Memory B cell (primary cell): ENCODE measurements at regions not wholly inside any gene's neighbourhood (a gene's known extent, or its start where the extent isn't known, plus 50 kb on each side); places are given as distances from the start of the nearest gene placed in this dataset.

ENCODE experiments used
- ATAC-seq: fragments of 150-1000 bp; cut with Tn5 transposase; 2 replicates; pipeline ENCODE4 v1.10.0; 2021; ENCODE audit warnings: low read depth, mild to moderate bottlenecking, moderate library complexity
- DNase-seq, 2 donors: peaks; one replicate each; pipeline ENCODE4 v3.0.0; 2022; ENCODE audit warnings: low spot score in 2 of 2
- H3K27ac Mint-ChIP-seq: one replicate; pipeline ENCODE4 v1.8.0; 2022; ENCODE audit warnings: mild to moderate bottlenecking, moderate library complexity, mixed read lengths
- H3K27me3 Mint-ChIP-seq: one replicate; pipeline ENCODE4 v1.8.0; 2022; ENCODE audit warnings: mixed read lengths
- H3K36me3 Mint-ChIP-seq: one replicate; pipeline ENCODE4 v1.8.0; 2022; ENCODE audit warnings: mild to moderate bottlenecking, mixed read lengths
- H3K4me1 Mint-ChIP-seq: one replicate; pipeline ENCODE4 v1.8.0; 2022; ENCODE audit warnings: mixed read lengths
- H3K4me3 Mint-ChIP-seq: one replicate; pipeline ENCODE4 v1.8.0; 2022; ENCODE audit warnings: mild to moderate bottlenecking, moderate library complexity, mixed read lengths
- H3K9me3 Mint-ChIP-seq: one replicate; pipeline ENCODE4 v1.8.0; 2022; ENCODE audit warnings: mixed read lengths

GRCh38 chr20:33908336-33908735 is 85.4 kb upstream of the RALY start:
- H3K27me3 Mint-ChIP-seq = peaks cover 6% of the 10 kb centered on the region
- H3K4me3 Mint-ChIP-seq = no peak overlapping the region
- DNase-seq (no peak), ATAC-seq (no peak)
- H3K4me1 Mint-ChIP-seq = no peaks in the 10 kb centered on the region
- no peaks in the 10 kb centered on the region for H3K9me3 Mint-ChIP-seq
- H3K27ac Mint-ChIP-seq = no peak overlapping the region
- no peaks in the 10 kb centered on the region for H3K36me3 Mint-ChIP-seq

- H3K9me3 Mint-ChIP-seq = no peaks in the 10 kb centered on the region
Observed at GRCh38 chr20:33908868-33909267, 84.8 kb upstream of the RALY start.

DNA sequence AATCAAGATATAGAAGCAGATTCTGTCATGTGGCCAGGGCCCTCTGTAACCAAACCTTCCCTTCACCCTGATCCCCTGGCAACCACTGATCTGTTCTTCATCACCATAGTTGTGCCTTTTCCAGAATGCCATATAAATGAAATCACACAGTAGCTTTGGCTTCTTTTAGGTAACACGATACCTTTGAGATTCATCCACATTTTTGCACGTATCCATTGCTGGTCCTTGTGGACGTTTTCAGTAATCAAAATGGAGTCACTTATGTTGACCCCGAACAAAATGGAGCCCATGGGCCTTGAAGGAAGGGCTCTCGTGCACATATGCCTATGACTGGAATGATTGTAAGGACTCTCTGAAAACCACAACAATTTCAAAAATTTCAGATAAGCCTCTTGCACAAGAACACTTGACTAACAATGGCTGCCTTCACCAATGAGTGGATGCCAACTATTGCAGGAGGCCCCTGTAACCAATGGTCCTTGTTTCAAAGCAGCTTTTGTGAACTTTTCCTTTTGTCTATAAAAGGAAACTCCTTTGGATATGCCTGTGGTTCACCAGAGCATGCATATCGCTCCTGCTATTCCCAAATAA is 84.3 kb upstream of the RALY start:
- Mint-ChIP-seq H3K9me3 (no peaks in the 10 kb centered on the region), H3K27ac (no peak overlapping the region), H3K36me3 (no peaks in the 10 kb centered on the region), H3K27me3 (peaks cover 8% of the 10 kb centered on the region), H3K4me3 (no peak overlapping the region), H3K4me1 (no peaks in the 10 kb centered on the region)
- DNase-seq (no peak), ATAC-seq (no peak)

More at GRCh38 chr20:33908868-33909267, 84.8 kb upstream of the RALY start:
- ATAC-seq = no peak
- H3K4me3 Mint-ChIP-seq = no peak overlapping the region
- peaks cover 8% of the 10 kb centered on the region for H3K27me3 Mint-ChIP-seq
- DNase-seq = no peak
- no peaks in the 10 kb centered on the region for H3K36me3 Mint-ChIP-seq
- H3K27ac Mint-ChIP-seq = no peak overlapping the region
- no peaks in the 10 kb centered on the region for H3K4me1 Mint-ChIP-seq

DNA sequence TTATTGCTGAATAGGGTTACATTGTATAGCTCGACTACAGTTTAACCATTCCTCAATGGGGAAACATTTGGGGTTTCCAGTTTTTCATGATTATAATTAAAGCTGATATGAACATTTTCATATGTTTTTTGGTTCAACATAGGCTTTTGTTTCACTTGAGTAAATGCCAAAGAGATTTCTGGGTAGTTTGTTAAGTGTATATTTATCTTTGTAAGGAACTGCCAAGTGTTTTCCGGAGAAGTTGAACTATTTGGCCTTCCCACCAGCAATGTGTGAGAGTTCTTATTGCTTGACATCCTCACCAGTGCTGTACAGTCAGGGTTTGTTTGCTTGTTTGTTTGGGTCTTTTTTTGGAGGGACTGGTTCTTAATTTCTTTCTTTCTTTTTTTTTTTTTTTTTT is 83.7 kb upstream of the RALY start:
- peaks cover 8% of the 10 kb centered on the region for H3K27me3 Mint-ChIP-seq
- no peak overlapping the region for H3K27ac Mint-ChIP-seq
- H3K4me1 Mint-ChIP-seq = no peaks in the 10 kb centered on the region
- no peak overlapping the region for H3K4me3 Mint-ChIP-seq
- no peak for DNase-seq
- H3K9me3 Mint-ChIP-seq = no peaks in the 10 kb centered on the region
- no peak for ATAC-seq
- no peaks in the 10 kb centered on the region for H3K36me3 Mint-ChIP-seq

DNA sequence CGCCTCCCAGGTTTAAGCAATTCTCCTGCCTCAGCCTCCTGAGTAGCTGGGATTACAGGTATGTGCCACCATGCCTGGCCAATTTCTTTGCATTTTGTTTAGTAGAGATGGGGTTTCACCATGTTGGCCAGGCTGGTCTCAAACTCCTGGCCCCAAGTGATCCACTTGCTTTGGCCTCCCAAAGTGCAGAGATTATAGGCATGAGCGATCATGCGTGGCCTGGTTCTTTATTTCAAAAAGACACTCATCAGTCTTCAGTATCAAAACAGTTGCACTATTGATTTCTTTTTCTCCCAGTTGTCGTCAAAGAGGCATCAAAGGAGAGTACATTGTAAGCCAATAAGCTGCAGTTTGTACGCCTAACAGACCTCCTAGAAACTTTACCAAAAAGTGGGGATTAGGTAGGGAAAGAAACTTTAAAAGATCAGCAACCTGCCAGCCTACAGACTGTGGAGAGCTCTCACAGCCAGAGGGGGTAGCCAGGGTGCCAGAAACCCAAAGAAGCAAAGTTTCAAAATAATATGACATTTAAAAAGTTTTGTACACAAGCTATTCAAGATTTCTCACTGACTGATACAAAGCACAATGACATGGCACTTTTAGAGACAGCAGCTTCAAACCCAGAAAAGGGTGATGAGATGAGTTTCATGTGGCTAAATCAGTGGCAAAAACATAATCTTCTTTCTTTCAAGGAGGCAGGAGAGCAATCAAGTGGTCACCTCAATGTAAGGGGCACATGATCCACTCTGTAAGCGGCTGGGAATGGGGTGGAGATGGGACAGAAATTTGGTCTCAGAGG is 83.0 kb upstream of the RALY start:
- ATAC-seq (no peak), DNase-seq (no peak)
- Mint-ChIP-seq H3K36me3 (no peaks in the 10 kb centered on the region), H3K4me3 (no peak overlapping the region), H3K27me3 (peaks cover 8% of the 10 kb centered on the region), H3K4me1 (peaks cover 2% of the 10 kb centered on the region), H3K9me3 (no peaks in the 10 kb centered on the region), H3K27ac (no peak overlapping the region)

GRCh38 chr20:33914919-33915318 is 78.8 kb upstream of the RALY start:
- H3K9me3 Mint-ChIP-seq = no peaks in the 10 kb centered on the region
- H3K27ac Mint-ChIP-seq = no peak overlapping the region
- DNase-seq (no peak), ATAC-seq (no peak)
- peaks cover 12% of the 10 kb centered on the region for H3K4me1 Mint-ChIP-seq
- peaks cover 6% of the 10 kb centered on the region for H3K27me3 Mint-ChIP-seq
- no peaks in the 10 kb centered on the region for H3K36me3 Mint-ChIP-seq
- H3K4me3 Mint-ChIP-seq = no peak overlapping the region

DNA sequence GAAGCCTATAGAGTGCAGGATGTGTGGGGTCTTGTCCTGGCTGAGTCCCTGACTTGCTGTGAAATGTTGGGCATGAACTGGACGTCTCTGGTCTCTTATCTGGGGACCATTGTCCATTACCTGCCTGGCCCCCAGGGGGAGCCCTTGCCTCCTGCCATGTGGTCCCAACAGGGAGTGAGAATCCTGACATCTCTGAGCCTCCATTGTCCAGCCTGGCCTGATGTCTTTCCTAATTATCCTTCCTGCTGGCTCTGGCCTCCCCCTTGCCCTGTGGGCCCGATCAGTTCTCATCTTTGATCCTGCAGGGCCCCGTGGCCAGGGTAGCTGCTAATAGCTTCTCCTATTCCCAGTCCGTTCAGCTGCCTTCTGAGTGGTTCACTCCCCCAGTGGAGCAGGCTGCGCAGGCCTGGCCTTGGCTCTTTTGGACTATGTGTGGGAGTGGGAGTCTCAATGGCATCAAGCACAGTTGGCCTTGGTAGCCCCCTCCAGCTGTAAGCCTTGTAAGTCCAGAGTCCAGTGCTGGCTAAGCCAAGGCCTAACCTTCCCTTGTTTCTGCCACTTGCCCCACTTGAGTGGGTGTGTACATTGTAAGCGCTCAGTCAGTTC is 77.9 kb upstream of the RALY start:
- Mint-ChIP-seq H3K4me3 (no peak overlapping the region), H3K9me3 (no peaks in the 10 kb centered on the region), H3K27ac (no peak overlapping the region), H3K36me3 (no peaks in the 10 kb centered on the region), H3K4me1 (peaks cover 14% of the 10 kb centered on the region), H3K27me3 (peaks cover 6% of the 10 kb centered on the region)
- ATAC-seq = peak; percentile 50
- peak; percentile 21 to 44 for DNase-seq

DNA sequence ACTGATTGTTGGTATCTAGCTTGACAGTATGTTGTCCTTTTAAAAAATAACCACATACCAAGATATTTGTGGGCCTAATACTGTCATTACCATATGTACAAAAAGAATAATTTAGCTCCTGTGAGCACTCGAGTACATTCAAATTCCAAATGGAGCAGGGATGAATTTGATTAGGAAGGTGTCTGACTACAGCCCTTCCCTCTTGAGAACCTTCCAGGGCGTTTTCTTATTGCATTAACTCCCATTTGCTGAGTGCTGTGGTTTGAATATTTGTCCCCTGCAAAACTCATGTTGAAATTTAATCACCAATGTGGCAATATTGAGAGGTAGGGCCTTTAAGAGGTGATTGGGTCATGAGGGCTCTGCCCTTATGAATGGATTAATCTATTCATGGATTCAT is 76.9 kb upstream of the RALY start:
- Mint-ChIP-seq H3K4me1 (peaks cover 14% of the 10 kb centered on the region), H3K27ac (no peak overlapping the region), H3K27me3 (peaks cover 6% of the 10 kb centered on the region), H3K36me3 (no peaks in the 10 kb centered on the region), H3K4me3 (no peak overlapping the region), H3K9me3 (no peaks in the 10 kb centered on the region)
- DNase-seq = no peak
- ATAC-seq = no peak

- no peak overlapping the region for H3K4me3 Mint-ChIP-seq
- H3K9me3 Mint-ChIP-seq = no peaks in the 10 kb centered on the region
- H3K27me3 Mint-ChIP-seq = peaks cover 5% of the 10 kb centered on the region
- H3K4me1 Mint-ChIP-seq = peaks cover 14% of the 10 kb centered on the region
- no peaks in the 10 kb centered on the region for H3K36me3 Mint-ChIP-seq
- DNase-seq (no peak), ATAC-seq (peak; percentile 43)
- no peak overlapping the region for H3K27ac Mint-ChIP-seq
Observed at GRCh38 chr20:33917831-33918525, 75.7 kb upstream of the RALY start.

- H3K27me3 Mint-ChIP-seq = peaks cover 3% of the 10 kb centered on the region
- ATAC-seq = no peak
- no peaks in the 10 kb centered on the region for H3K9me3 Mint-ChIP-seq
- H3K4me3 Mint-ChIP-seq = no peak overlapping the region
- H3K27ac Mint-ChIP-seq = no peak overlapping the region
- H3K36me3 Mint-ChIP-seq = no peaks in the 10 kb centered on the region
- no peak for DNase-seq
- peaks cover 14% of the 10 kb centered on the region for H3K4me1 Mint-ChIP-seq
Observed at GRCh38 chr20:33918662-33919061, 75.0 kb upstream of the RALY start.

GRCh38 chr20:33919653-33920052 is 74.1 kb upstream of the RALY start:
- Mint-ChIP-seq H3K27ac (no peak overlapping the region), H3K27me3 (peaks cover 5% of the 10 kb centered on the region), H3K4me1 (peaks cover 14% of the 10 kb centered on the region), H3K4me3 (no peak overlapping the region), H3K9me3 (no peaks in the 10 kb centered on the region), H3K36me3 (no peaks in the 10 kb centered on the region)
- no peak for DNase-seq
- ATAC-seq = peak; percentile 69

GRCh38 chr20:33922224-33922623 is 71.5 kb upstream of the RALY start:
- Mint-ChIP-seq H3K4me3 (no peak overlapping the region), H3K27ac (no peak overlapping the region), H3K27me3 (peaks cover 6% of the 10 kb centered on the region), H3K4me1 (peaks cover 12% of the 10 kb centered on the region), H3K36me3 (no peaks in the 10 kb centered on the region), H3K9me3 (no peaks in the 10 kb centered on the region)
- no peak for ATAC-seq
- DNase-seq = no peak

DNA sequence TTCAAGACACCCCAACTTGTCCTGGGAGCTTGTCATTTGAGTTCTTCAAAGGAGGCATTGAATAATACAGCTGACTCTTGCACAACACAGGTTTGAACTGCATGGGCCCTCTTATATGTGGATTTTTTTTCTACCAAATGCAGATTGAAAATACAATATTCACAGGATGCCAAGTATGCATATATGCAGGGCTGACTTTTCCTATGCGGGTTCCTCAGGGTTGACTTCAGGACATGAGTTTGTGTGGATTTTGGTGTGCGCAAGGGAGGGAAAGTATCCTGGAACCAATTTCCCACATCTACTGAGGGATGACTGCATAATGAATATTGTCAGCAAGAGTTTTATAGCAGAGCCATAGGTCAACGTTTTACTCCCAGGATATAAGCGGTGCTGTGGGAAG is 70.0 kb upstream of the RALY start:
- Mint-ChIP-seq H3K4me3 (no peak overlapping the region), H3K27me3 (peaks cover 6% of the 10 kb centered on the region), H3K27ac (no peak overlapping the region), H3K36me3 (no peaks in the 10 kb centered on the region), H3K4me1 (peaks cover 5% of the 10 kb centered on the region), H3K9me3 (no peaks in the 10 kb centered on the region)
- no peak for DNase-seq
- ATAC-seq = no peak

- H3K4me3 Mint-ChIP-seq = no peak overlapping the region
- H3K4me1 Mint-ChIP-seq = no peaks in the 10 kb centered on the region
- no peaks in the 10 kb centered on the region for H3K36me3 Mint-ChIP-seq
- H3K27me3 Mint-ChIP-seq = peaks cover 9% of the 10 kb centered on the region
- ATAC-seq (no peak), DNase-seq (no peak)
- H3K27ac Mint-ChIP-seq = no peak overlapping the region
- no peaks in the 10 kb centered on the region for H3K9me3 Mint-ChIP-seq
Observed at GRCh38 chr20:33925867-33926266, 67.8 kb upstream of the RALY start.
